ENCODE measurements at regions not wholly inside any gene's neighbourhood (a gene's known extent, or its start where the extent isn't known, plus 50 kb on each side); places are given as distances from the start of the nearest gene placed in this dataset.

DNA sequence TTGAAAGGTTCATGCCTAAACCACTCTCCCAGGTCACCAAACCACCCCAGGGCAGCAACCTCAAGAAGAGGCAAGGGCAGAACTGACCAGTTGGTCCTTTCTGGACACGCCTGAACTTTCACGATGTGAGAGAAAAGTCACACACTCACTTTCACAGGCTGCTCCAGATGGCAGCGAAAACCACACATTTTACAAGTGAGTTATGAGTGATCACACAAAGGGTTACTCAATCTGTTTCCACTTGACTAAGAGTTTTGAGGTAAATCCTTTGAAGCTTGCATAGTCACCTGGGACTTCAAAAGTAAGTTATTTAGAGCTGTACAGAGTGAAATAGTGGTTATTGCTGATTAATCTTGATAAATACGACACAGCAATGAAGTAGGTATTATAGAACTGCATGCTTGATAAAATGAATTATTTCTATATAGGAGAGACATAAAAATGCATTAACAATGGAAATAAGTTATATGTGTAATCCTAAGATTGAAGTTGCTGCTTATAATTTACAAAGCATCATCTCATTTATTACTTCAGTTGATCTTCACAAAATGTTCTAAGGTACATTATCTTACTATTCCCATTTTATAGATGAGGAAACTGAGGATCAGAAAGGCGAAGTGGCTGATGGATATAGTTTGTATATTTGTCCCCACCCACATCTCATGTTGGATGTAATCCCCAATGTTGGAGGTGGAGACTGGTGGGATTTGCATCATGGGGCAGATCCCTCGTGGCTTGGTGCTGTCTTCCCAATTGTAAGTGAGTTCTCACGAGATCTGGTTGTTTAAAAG is 103.0 kb upstream of the KLF3 start:
- TF ChIP-seq, protein P1, sequence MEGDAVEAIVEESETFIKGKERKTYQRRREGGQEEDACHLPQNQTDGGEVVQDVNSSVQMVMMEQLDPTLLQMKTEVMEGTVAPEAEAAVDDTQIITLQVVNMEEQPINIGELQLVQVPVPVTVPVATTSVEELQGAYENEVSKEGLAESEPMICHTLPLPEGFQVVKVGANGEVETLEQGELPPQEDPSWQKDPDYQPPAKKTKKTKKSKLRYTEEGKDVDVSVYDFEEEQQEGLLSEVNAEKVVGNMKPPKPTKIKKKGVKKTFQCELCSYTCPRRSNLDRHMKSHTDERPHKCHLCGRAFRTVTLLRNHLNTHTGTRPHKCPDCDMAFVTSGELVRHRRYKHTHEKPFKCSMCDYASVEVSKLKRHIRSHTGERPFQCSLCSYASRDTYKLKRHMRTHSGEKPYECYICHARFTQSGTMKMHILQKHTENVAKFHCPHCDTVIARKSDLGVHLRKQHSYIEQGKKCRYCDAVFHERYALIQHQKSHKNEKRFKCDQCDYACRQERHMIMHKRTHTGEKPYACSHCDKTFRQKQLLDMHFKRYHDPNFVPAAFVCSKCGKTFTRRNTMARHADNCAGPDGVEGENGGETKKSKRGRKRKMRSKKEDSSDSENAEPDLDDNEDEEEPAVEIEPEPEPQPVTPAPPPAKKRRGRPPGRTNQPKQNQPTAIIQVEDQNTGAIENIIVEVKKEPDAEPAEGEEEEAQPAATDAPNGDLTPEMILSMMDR (conservative IDR thresholded peaks at IDR 0.05; ENCODE audit: low read length) = no peak
- no peak for TF ChIP-seq EZH2phosphoT487 (IDR thresholded peaks at IDR 0.05; ENCODE audit: borderline replicate concordance, low read depth, low read length)

Measured in OCI-LY7 (cell line).